Activated T-helper 9 cell treated with anti-CD3 and anti-CD28 coated beads, Interleukin-2, amount 50 U/mL, for 16 hours (primary cell): ENCODE measurements at regions not wholly inside any gene's neighbourhood (a gene's known extent, or its start where the extent isn't known, plus 50 kb on each side); places are given as distances from the start of the nearest gene placed in this dataset.
"Not testable (repeated sequence)": the region's sequence is repeated elsewhere in the genome, so short reads cannot be mapped to it uniquely, and the experiment has no call there.

Experiments used
- DNase-seq: peaks from one replicate; pipeline ENCODE4 v3.0.0-alpha.2; 2020; ENCODE audit warnings: low read depth

DNA sequence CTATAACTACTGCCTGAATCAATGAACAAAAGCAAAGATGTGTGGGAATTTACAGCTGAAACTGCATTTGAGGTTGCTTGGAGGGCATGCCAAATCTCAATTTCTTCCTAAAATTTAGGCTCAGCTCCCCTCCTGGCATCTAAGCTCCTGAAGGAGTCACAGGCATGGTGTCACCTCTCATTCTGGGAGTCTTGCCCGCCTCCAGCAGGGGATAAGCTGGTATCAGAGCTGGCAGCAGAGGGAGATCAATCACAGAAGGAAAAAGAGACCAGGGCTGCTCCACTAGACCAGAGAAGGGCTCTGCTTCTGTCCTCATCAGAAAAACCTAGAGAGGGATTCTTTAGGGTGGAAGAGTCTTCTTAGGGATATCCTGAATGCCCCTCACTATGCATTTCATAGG is 150.4 kb upstream of the SLC6A11 start:
- DNase-seq = no peak

GRCh38 chr3:10666621-10667020 is 149.4 kb upstream of the SLC6A11 start:
- DNase-seq = no peak

- no peak for DNase-seq
Observed at GRCh38 chr3:10667269-10667668, 148.8 kb upstream of the SLC6A11 start.

DNA sequence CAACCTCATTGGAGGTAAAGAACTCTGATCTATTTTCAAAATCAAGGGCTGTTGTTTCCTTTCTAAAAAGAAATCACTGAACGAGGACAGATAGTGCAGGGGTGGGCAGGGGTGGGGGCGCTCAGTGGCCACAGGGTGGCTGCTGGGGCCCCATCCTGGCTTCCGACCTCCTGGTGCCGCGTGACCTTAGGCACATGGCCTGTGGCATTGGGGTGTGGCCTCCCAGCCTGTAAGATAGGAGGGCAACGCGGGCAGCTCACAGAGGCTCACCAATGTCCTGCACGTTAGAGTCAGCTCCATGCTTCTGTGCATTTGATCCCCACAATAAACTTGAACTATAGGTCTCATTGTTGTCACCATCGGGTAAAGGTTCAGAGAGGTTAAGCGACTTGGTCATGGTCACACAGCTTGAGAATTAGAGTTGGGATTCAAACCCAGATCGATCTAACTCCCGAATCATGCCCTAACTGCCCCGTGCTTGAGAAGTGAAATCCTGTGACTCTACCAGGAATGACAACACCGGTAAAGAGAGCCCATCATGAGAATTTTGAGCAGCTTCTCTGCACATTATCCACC is 148.0 kb upstream of the SLC6A11 start:
- DNase-seq = no peak

- no peak for DNase-seq
Observed at GRCh38 chr3:10669490-10670048, 146.5 kb upstream of the SLC6A11 start.

DNA sequence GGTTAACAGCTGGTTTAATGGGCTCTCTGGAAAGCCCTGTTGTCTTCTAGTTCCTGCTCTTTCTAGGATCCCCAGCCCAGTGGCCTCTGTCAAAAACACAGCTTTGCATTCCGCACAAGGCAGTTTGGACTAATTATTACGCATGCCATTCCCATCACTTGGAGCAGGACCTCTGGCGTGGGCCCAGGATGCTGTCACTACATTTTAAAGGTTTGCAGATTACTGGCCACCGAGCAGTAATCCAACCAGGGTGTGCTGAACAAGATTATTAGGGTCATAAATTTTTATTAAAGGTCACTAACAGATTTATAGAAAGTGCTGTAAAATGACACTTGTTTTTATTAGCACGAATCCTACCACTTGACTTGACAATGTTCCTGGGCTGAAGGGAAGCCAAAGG is 143.6 kb upstream of the SLC6A11 start:
- DNase-seq = no peak

DNA sequence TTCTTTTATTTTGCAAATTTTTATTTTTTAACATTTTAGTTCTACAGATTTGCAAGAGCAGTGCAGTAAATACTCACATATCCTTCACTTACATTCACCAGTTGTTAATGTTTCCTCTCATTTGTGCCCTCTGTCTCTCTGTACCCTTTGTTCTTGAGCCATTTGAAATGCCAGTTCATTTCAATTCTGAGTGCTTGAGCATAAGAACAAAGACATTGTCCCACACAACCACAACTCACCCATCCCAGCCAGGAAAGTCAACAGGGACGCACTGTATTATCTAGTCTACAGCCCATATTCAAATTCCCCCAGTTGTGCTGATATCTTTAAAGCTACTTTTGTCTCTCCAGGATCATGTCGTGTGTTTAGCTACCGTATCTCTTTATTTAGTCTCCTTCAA is 141.4 kb upstream of the SLC6A11 start:
- DNase-seq = no peak

- DNase-seq = no peak
Observed at GRCh38 chr3:10676905-10677304, 139.1 kb upstream of the SLC6A11 start.

DNA sequence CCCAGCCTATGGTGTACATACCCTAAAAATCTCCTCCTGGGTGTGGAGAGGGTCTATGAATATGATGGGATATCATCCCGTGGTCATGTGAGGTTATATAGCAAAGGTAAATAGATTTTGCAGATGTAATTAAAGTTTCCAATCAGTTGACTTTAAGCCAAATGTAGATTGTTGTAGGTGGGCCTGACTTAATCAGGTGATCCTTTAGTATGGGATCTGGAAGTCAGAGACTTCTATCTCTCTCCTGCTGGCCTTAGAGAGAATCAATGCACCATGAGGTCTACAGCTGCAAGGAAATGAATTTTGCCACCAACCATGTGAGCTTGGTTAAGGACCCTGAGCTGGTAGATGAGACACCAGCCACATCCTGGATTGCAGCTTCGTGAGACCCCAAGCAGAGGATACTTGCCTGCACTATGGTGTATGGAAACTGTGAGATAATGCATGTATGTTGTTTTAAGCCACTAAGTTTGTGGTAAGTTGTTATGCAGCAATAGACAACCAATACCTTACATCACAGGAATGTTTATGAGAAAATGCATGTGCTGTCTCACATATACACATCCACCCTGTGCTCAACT is 137.1 kb upstream of the SLC6A11 start:
- DNase-seq = no peak

- DNase-seq = no peak
Observed at GRCh38 chr3:10680796-10681195, 135.2 kb upstream of the SLC6A11 start.

- no peak for DNase-seq
Observed at GRCh38 chr3:10682692-10683091, 133.3 kb upstream of the SLC6A11 start.

- DNase-seq = no peak
Observed at GRCh38 chr3:10683106-10683505, 132.9 kb upstream of the SLC6A11 start.

DNA sequence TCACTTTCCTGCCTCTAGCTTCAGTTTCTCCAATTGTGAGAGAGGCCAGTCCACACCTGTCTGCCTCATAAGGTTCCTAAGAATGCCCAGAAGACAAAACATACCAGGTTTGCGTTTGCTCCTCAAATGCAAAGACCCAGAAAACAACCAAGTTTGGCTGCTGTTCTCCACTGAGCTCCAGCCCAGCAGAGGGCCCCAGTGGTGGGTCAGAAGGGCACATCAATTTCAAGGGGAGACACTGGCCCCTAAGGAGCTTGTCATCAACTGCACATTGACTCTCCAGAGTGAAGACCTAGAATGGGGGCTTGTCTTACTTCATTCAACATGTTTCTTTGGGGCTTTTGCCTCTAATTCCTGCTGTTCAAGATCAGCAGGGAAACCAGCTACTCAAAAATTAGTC is 127.9 kb upstream of the SLC6A11 start:
- no peak for DNase-seq

DNA sequence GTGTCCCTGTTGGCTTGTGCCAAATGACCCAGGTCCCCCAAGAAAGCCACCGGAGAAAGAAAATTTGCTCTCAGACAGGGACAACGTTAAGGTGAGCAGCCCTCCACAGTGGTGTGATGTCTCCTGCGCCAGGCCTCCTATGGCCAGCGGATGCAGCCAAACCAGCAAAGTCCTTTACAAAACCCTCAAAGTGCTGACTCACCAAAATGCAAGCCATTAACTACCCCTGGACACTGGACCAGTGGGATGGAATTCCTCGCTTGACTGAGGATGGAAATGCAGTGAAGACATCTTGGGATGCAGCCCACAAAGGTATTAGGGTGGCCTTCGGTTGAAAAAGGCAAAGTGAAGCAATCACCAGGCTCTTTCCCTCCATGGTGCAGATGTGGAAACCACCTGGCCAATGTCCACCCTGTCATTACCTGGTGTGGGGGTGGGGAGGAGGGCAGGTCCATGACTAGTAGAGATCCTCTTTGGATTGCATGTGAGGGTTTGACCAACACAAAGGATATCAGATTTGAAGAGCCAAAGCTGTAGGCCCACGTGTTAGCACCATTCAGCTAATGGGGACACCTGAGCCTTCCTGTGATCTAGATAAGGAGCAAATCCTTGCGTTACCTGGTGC is 127.4 kb upstream of the SLC6A11 start:
- no peak for DNase-seq

- no peak for DNase-seq
Observed at GRCh38 chr3:10692039-10692622, 123.9 kb upstream of the SLC6A11 start.

- DNase-seq = no peak
Observed at GRCh38 chr3:10693457-10693856, 122.6 kb upstream of the SLC6A11 start.

GRCh38 chr3:10694179-10694578 is 121.8 kb upstream of the SLC6A11 start:
- no peak for DNase-seq

DNA sequence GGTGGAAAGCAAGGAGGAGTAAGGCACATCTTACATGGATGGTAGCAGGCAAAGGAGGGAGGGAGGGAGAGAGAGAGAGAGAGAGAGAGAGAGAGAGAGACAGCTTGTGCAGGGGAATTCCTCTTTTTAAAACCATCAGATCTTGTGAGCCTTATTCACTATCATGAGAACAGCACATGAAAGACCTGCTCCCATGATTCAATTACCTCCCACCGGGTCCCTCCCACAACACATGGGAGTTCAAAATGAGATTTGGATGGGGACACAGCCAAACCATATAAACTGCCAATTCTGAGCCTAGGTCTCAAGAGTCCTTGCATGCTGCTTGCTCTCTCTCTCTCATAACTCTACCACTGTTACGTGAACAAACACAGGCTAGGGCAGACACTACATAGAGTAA is 120.8 kb upstream of the SLC6A11 start:
- DNase-seq = not testable (repeated sequence)

DNA sequence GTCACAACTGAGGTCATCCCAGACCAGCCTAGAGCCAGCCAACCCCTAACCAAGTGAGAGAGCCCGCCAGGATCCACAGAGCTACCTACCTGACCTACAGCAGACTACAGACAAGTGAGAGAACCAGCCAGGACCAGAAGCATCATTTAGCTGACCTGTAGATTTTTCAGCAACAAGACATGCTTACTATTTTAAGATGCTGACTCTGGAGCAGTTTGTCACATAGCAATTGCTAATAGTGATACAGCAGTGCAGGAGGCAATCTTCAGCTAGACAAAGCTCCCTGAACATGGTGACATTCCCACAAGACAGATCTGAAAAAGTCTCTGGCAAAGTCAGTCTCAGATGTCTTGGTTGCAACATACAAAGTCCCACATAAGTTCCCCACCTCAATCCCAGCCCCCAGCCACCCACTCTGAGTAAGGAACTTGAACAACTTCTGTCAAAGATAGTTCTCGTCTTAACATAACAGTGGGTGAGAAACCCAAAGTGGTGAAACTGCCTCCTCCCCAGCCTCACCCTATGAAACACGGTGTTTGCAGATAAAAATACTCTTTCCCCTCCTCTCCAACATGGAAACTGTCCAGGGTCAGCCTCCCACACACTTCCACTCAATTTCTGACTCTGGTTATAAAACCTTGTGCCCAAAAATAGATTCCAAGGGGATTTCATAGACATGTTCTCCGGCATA is 120.3 kb upstream of the SLC6A11 start:
- no peak for DNase-seq

- no peak for DNase-seq
Observed at GRCh38 chr3:10697918-10698317, 118.1 kb upstream of the SLC6A11 start.

- DNase-seq = no peak
Observed at GRCh38 chr3:10700821-10701220, 115.2 kb upstream of the SLC6A11 start.

- DNase-seq = no peak
Observed at GRCh38 chr3:10702961-10703740, 112.9 kb upstream of the SLC6A11 start.
